ENCODE measurements at regions not wholly inside any gene's neighbourhood (a gene's known extent, or its start where the extent isn't known, plus 50 kb on each side); places are given as distances from the start of the nearest gene placed in this dataset.

DNA sequence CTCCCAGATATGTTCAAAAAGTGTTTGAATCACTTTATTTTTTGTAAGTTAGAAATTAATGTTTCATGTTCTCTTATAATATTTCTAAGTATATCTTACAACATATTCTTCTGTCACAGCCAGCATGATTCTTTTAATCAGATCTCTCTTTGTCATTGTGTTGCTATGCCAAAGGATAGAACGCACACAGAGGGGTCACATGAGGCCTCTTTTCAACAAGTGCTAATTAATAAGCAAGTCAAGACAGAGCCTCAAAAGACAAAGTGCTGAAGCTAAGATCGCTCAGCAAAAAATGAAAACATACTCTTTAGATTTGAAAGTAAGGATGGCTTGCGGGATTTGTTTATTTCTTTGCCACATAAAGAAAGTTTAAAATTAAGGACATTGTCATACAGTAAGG lies 508.8 kb upstream of the PTCHD4 start:
- TF ChIP-seq POLR2AphosphoS5 (IDR thresholded peaks at IDR 0.05; ENCODE audit: low read depth, low read length) (no peak), POLR2A (IDR thresholded peaks at IDR 0.05; ENCODE audit: low read depth, low read length) (no peak)
